ENCODE measurements at regions not wholly inside any gene's neighbourhood (a gene's known extent, or its start where the extent isn't known, plus 50 kb on each side); places are given as distances from the start of the nearest gene placed in this dataset.

GRCh38 chr10:131692176-131692575 is 208.6 kb upstream of the PPP2R2D start:
- no peak overlapping the region for H3K4me3 ChIP-seq
- no peak overlapping the region for H3K27ac ChIP-seq
- intact Hi-C loops (cut with DNase I; ENCODE audit: low total_unique reads) = no loop called here
- no peaks in the 10 kb centered on the region for H3K27me3 ChIP-seq
- WGBS, 2 donors = 61 to 63% methylated on average over 12 of the region's 12 CpGs
- TF ChIP-seq CTCF (IDR thresholded peaks at IDR 0.05) (no peak), POLR2A (IDR thresholded peaks at IDR 0.05) (no peak)
- H3K36me3 ChIP-seq (ENCODE audit: low read depth, missing control alignments) = no peaks in the 10 kb centered on the region
- DNase-seq = no peak
- no peaks in the 10 kb centered on the region for H3K4me1 ChIP-seq
- H3K9me3 ChIP-seq = no peaks in the 10 kb centered on the region

- no peaks in the 10 kb centered on the region for H3K9me3 ChIP-seq
- H3K36me3 ChIP-seq (ENCODE audit: low read depth, missing control alignments) = no peaks in the 10 kb centered on the region
- no peak overlapping the region for H3K4me3 ChIP-seq
- TF ChIP-seq POLR2A (IDR thresholded peaks at IDR 0.05) (no peak), CTCF (IDR thresholded peaks at IDR 0.05) (no peak)
- H3K27ac ChIP-seq = no peak overlapping the region
- WGBS, 2 donors = 63 to 71% methylated on average over 4 to 11 of the region's 11 CpGs
- H3K27me3 ChIP-seq = no peaks in the 10 kb centered on the region
- no peaks in the 10 kb centered on the region for H3K4me1 ChIP-seq
- intact Hi-C loops (cut with DNase I; ENCODE audit: low total_unique reads) = no loop called here
- DNase-seq = no peak
Measured at GRCh38 chr10:131692686-131693334, 208.0 kb upstream of the PPP2R2D start.

GRCh38 chr10:131693766-131694165 is 207.0 kb upstream of the PPP2R2D start:
- WGBS, 2 donors = 89 to 92% methylated on average over 8 of the region's 8 CpGs
- Histone ChIP-seq H3K27me3 (no peaks in the 10 kb centered on the region), H3K9me3 (no peaks in the 10 kb centered on the region), H3K36me3 (ENCODE audit: low read depth, missing control alignments) (no peaks in the 10 kb centered on the region), H3K4me3 (no peak overlapping the region), H3K4me1 (no peaks in the 10 kb centered on the region), H3K27ac (no peak overlapping the region)
- TF ChIP-seq POLR2A (IDR thresholded peaks at IDR 0.05) (no peak), CTCF (IDR thresholded peaks at IDR 0.05) (no peak)
- intact Hi-C loops (cut with DNase I; ENCODE audit: low total_unique reads) = no loop called here
- DNase-seq = no peak

- no peaks in the 10 kb centered on the region for H3K36me3 ChIP-seq (ENCODE audit: low read depth, missing control alignments)
- no peaks in the 10 kb centered on the region for H3K9me3 ChIP-seq
- TF ChIP-seq CTCF (IDR thresholded peaks at IDR 0.05) (no peak), POLR2A (IDR thresholded peaks at IDR 0.05) (no peak)
- H3K4me3 ChIP-seq = no peak overlapping the region
- no peaks in the 10 kb centered on the region for H3K27me3 ChIP-seq
- no peak for DNase-seq
- 87 to 90% methylated on average over 6 to 11 of the region's 11 CpGs for WGBS, 2 donors
- H3K4me1 ChIP-seq = no peaks in the 10 kb centered on the region
- intact Hi-C loops (cut with DNase I; ENCODE audit: low total_unique reads) = no loop called here
- no peak overlapping the region for H3K27ac ChIP-seq
Measured at GRCh38 chr10:131694168-131694780, 206.5 kb upstream of the PPP2R2D start.

Measured in testis (tissue), 2 donors.